ENCODE measurements at regions not wholly inside any gene's neighbourhood (a gene's known extent, or its start where the extent isn't known, plus 50 kb on each side); places are given as distances from the start of the nearest gene placed in this dataset.

- no peak for TF ChIP-seq CTCF (IDR thresholded peaks at IDR 0.05)
These were observed 207.6 kb upstream of the MSX2 start for GRCh38 chr5:174516741-174517140.

GRCh38 chr5:174518512-174518911, 205.9 kb upstream of the MSX2 start:
- TF ChIP-seq CTCF (IDR thresholded peaks at IDR 0.05): no peak

GRCh38 chr5:174520420-174521396, 203.7 kb upstream of the MSX2 start:
- TF ChIP-seq CTCF (IDR thresholded peaks at IDR 0.05): no peak

GRCh38 chr5:174521449-174521848, 202.9 kb upstream of the MSX2 start:
- TF ChIP-seq CTCF (IDR thresholded peaks at IDR 0.05): no peak

- TF ChIP-seq CTCF (IDR thresholded peaks at IDR 0.05): no peak
These were observed 201.7 kb upstream of the MSX2 start for GRCh38 chr5:174522480-174523260.

- peak; percentile 31; the same call in 1 of the 2 replicates for TF ChIP-seq CTCF (IDR thresholded peaks at IDR 0.05)
These were observed 200.9 kb upstream of the MSX2 start for GRCh38 chr5:174523311-174524071.

GRCh38 chr5:174524351-174524750, 200.0 kb upstream of the MSX2 start:
- TF ChIP-seq CTCF (IDR thresholded peaks at IDR 0.05): no peak

Measured in LNCAP (cell line).